ENCODE measurements at regions not wholly inside any gene's neighbourhood (a gene's known extent, or its start where the extent isn't known, plus 50 kb on each side); places are given as distances from the start of the nearest gene placed in this dataset.

- no peak for TF ChIP-seq KDM4A (IDR thresholded peaks at IDR 0.05; ENCODE audit: low read depth, low read length, severe bottlenecking)
- TF ChIP-seq SP2 (IDR thresholded peaks at IDR 0.05; ENCODE audit: low read length) = no peak
- no peak for TF ChIP-seq CREB1 (IDR thresholded peaks at IDR 0.05)
- no peak for TF ChIP-seq ASH2L (IDR thresholded peaks at IDR 0.05; ENCODE audit: low read length)
- no peak for TF ChIP-seq NANOG (IDR thresholded peaks at IDR 0.05; ENCODE audit: insufficient read depth, low read depth, low read length, poor library complexity, severe bottlenecking)
- TF ChIP-seq TCF12 (IDR thresholded peaks at IDR 0.05; ENCODE audit: low read depth, low read length) = no peak
- TF ChIP-seq HDAC6 (IDR thresholded peaks at IDR 0.05; ENCODE audit: low read depth, low read length) = no peak
- no peak for TF ChIP-seq GTF2F1 (IDR thresholded peaks at IDR 0.05; ENCODE audit: borderline replicate concordance, low read depth, low read length)
Observed at GRCh38 chr9:87081503-87081902, 134.2 kb upstream of the GAS1 start (continued).
